Neural cell (in vitro differentiated cells): ENCODE measurements at regions not wholly inside any gene's neighbourhood (a gene's known extent, or its start where the extent isn't known, plus 50 kb on each side); places are given as distances from the start of the nearest gene placed in this dataset.

Experiments
- CTCF ChIP-seq: fragments of 450-650 bp; IDR thresholded peaks from 2 replicates; pipeline ENCODE4 v1.5.1; 2014; ENCODE audit warnings: antibody characterized with exemption, mild to moderate bottlenecking, moderate library complexity; ENCODE audit not compliant: poor library complexity, severe bottlenecking
- EP300 ChIP-seq: fragments of 450-650 bp; conservative IDR thresholded peaks from 2 replicates; pipeline ENCODE4 v1.6.1; 2014; ENCODE audit warnings: antibody characterized with exemption, mild to moderate bottlenecking, moderate library complexity; ENCODE audit not compliant: poor library complexity, severe bottlenecking
- EZH2 ChIP-seq: fragments of 200-600, 300-800 bp; shearing (Covaris generic), sonication (generic); IDR thresholded peaks from 2 replicates; pipeline ENCODE4 v1.6.1; 2014; ENCODE audit warnings: antibody characterized with exemption, low read length, borderline replicate concordance, mild to moderate bottlenecking; ENCODE audit not compliant: insufficient read depth, poor library complexity, severe bottlenecking
- POLR2AphosphoS5 ChIP-seq: IDR thresholded peaks from 2 replicates; pipeline ENCODE4 v1.6.1; 2012
- RAD21 ChIP-seq: fragments of 450-650 bp; conservative IDR thresholded peaks from 2 replicates; pipeline ENCODE4 v1.6.1; 2014; ENCODE audit warnings: antibody characterized with exemption, mild to moderate bottlenecking, moderate library complexity
- REST ChIP-seq: IDR thresholded peaks from 2 replicates; pipeline ENCODE4 v1.6.1; 2012; ENCODE audit warnings: borderline replicate concordance
- TAF1 ChIP-seq: IDR thresholded peaks from 2 replicates; pipeline ENCODE4 v1.6.1; 2012; ENCODE audit warnings: low read depth

GRCh38 chr4:144590020-144590419, 55.9 kb upstream of the HHIP start:
- no peak for TF ChIP-seq TAF1
- TF ChIP-seq CTCF, result no peak
- no peak for TF ChIP-seq EP300
- TF ChIP-seq EZH2, result no peak
- TF ChIP-seq REST, result no peak
- TF ChIP-seq POLR2AphosphoS5, result no peak
- TF ChIP-seq RAD21, result no peak
